Fibroblast of lung (primary cell): ENCODE measurements at regions not wholly inside any gene's neighbourhood (a gene's known extent, or its start where the extent isn't known, plus 50 kb on each side); places are given as distances from the start of the nearest gene placed in this dataset.

Experiments used
- DNase-seq, 2 donors: peaks; one replicate each; pipeline versions ENCODE4 v3.0.0 to v3.0.0-alpha.2; 2010; ENCODE audit warnings: low read depth in 2 of 2
- H2AFZ ChIP-seq: 2 replicates; pipeline ENCODE4 v1.5.1; 2012; ENCODE audit warnings: low read length, control low read depth, inconsistent platforms
- H3K27ac ChIP-seq: 2 replicates; pipeline ENCODE4 v1.5.1; 2011; ENCODE audit warnings: low read length, control low read depth; ENCODE audit not compliant: insufficient read depth
- H3K27me3 ChIP-seq: 2 replicates; pipeline ENCODE4 v1.5.1; 2011; ENCODE audit warnings: mild to moderate bottlenecking, low read length; ENCODE audit not compliant: control insufficient read depth, insufficient read depth
- H3K36me3 ChIP-seq: 2 replicates; pipeline ENCODE4 v1.5.1; 2011; ENCODE audit warnings: low read length; ENCODE audit not compliant: control insufficient read depth, insufficient read depth
- H3K4me1 ChIP-seq: 2 replicates; pipeline ENCODE4 v1.5.1; 2011; ENCODE audit warnings: low read length; ENCODE audit not compliant: control insufficient read depth, insufficient read depth; ENCODE audit errors: extremely low read depth
- H3K4me2 ChIP-seq: 2 replicates; pipeline ENCODE4 v1.5.1; 2011; ENCODE audit warnings: low read length, control low read depth; ENCODE audit not compliant: insufficient read depth; ENCODE audit errors: extremely low read depth
- H3K4me3 ChIP-seq, 4 experiments: fragments of 200-600 bp in 1 of 4; sonication (generic) in 1 of 4; replicated peaks in 1 of 4; 2 replicates each; pipeline ENCODE4 v1.5.1; 2011 to 2016; ENCODE audit warnings: low read length in 4 of 4, low read depth in 3 of 4, mild to moderate bottlenecking in 3 of 4, control low read depth in 2 of 4, inconsistent platforms in 1 of 4, mixed read lengths in 1 of 4; ENCODE audit not compliant: insufficient read depth in 1 of 4; ENCODE audit errors: control extremely low read depth in 1 of 4
- H3K79me2 ChIP-seq: 2 replicates; pipeline ENCODE4 v1.5.1; 2012; ENCODE audit warnings: mild to moderate bottlenecking, low read length, inconsistent platforms; ENCODE audit not compliant: control insufficient read depth, insufficient read depth
- H3K9ac ChIP-seq: 2 replicates; pipeline ENCODE4 v1.5.1; 2011; ENCODE audit warnings: mild to moderate bottlenecking, low read length, control low read depth; ENCODE audit not compliant: insufficient read depth
- H3K9me3 ChIP-seq: 2 replicates; pipeline ENCODE4 v1.5.1; 2012; ENCODE audit warnings: low read depth, low read length; ENCODE audit not compliant: control insufficient read depth, insufficient read depth
- H4K20me1 ChIP-seq: 2 replicates; pipeline ENCODE4 v1.5.1; 2011; ENCODE audit warnings: low read length; ENCODE audit not compliant: control insufficient read depth, insufficient read depth; ENCODE audit errors: extremely low read depth
- CTCF ChIP-seq, 2 donors: IDR thresholded peaks in 1 of 2; conservative IDR thresholded peaks in 1 of 2; 1 replicate in 1 of 2; 2 replicates in 1 of 2; pipeline ENCODE4 v1.5.1; 2011 to 2012; ENCODE audit warnings: low read length in 2 of 2, control low read depth in 1 of 2, inconsistent platforms in 1 of 2, low read depth in 1 of 2, mild to moderate bottlenecking in 1 of 2
- EZH2 ChIP-seq: IDR thresholded peaks from 2 replicates; pipeline ENCODE4 v1.5.1; 2012; ENCODE audit warnings: low read length, control low read depth, mild to moderate bottlenecking; ENCODE audit errors: missing control alignments

DNA sequence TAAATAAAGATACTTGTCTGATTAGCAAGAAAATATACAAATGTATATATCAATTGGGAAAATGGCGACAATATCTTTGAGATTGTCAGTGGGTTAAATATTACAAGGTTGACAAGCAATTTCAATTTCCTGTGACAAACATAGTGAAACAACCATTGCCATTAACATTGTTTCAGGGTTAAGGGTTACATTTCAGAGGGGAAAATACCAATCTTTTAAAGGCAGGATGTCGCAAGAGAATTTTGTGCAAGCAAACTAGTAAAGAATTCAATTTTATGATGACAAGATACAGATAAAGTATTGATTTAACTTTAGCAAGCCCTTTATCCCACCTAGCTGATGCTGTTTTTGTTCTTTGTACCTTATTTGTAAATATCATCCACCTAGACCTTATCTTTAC lies 305.8 kb upstream of the GRIA3 start:
- H2AFZ ChIP-seq = no peak overlapping the region
- no peak overlapping the region for H3K4me2 ChIP-seq
- no peaks in the 10 kb centered on the region for H3K4me1 ChIP-seq
- no peaks in the 10 kb centered on the region for H3K27me3 ChIP-seq
- TF ChIP-seq EZH2 (no peak), CTCF (conservative IDR thresholded peaks at IDR 0.05 in 1 of 2, IDR thresholded peaks at IDR 0.05 in 1 of 2; ENCODE audit: low read depth in 1 of 2, low read length in 2 of 2) (no peak)
- H4K20me1 ChIP-seq = no peaks in the 10 kb centered on the region
- H3K79me2 ChIP-seq = no peaks in the 10 kb centered on the region
- no peaks in the 10 kb centered on the region for H3K36me3 ChIP-seq
- H3K27ac ChIP-seq = no peak overlapping the region
- no peak overlapping the region for H3K4me3 ChIP-seq
- H3K9ac ChIP-seq = no peak overlapping the region
- no peak for DNase-seq
- no peaks in the 10 kb centered on the region for H3K9me3 ChIP-seq

GRCh38 chrX:122880952-122881351 lies 303.1 kb upstream of the GRIA3 start:
- Histone ChIP-seq H3K9ac (no peak overlapping the region), H3K4me2 (no peak overlapping the region), H2AFZ (no peak overlapping the region), H3K79me2 (no peaks in the 10 kb centered on the region), H3K9me3 (no peaks in the 10 kb centered on the region), H4K20me1 (no peaks in the 10 kb centered on the region), H3K27me3 (no peaks in the 10 kb centered on the region), H3K36me3 (no peaks in the 10 kb centered on the region), H3K27ac (no peak overlapping the region), H3K4me3 (no peak overlapping the region), H3K4me1 (no peaks in the 10 kb centered on the region)
- no peak for DNase-seq
- TF ChIP-seq CTCF (conservative IDR thresholded peaks at IDR 0.05 in 1 of 2, IDR thresholded peaks at IDR 0.05 in 1 of 2; ENCODE audit: low read depth in 1 of 2, low read length in 2 of 2) (no peak), EZH2 (no peak)

DNA sequence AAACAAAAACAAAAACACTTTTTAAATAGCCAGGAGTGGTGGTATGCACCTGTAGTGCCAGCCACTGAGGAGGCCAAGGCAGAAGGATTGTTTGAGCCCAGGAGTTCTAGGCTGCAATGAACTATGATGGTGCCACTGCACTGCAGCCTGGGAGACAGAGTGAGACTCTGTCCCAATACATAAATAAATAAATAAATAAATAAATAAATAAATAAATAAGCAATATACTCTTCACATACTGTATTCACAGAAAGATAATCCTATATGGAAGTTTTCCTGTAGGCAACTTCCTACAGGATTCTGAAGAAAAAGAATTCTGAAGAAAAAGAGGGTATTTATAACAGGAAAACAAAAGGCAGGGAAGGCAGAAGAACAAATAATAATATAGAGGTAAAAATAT lies 293.3 kb upstream of the GRIA3 start:
- no peak for TF ChIP-seq EZH2
- no peak for TF ChIP-seq CTCF (conservative IDR thresholded peaks at IDR 0.05 in 1 of 2, IDR thresholded peaks at IDR 0.05 in 1 of 2; ENCODE audit: low read depth in 1 of 2, low read length in 2 of 2)
- H3K9ac ChIP-seq = no peak overlapping the region
- H3K36me3 ChIP-seq = no peaks in the 10 kb centered on the region
- no peaks in the 10 kb centered on the region for H3K4me1 ChIP-seq
- H3K27ac ChIP-seq = no peak overlapping the region
- H3K4me2 ChIP-seq = no peak overlapping the region
- H3K79me2 ChIP-seq = no peaks in the 10 kb centered on the region
- H3K4me3 ChIP-seq = no peak overlapping the region
- no peak for DNase-seq
- no peaks in the 10 kb centered on the region for H3K27me3 ChIP-seq
- no peak overlapping the region for H2AFZ ChIP-seq
- H4K20me1 ChIP-seq = no peaks in the 10 kb centered on the region
- H3K9me3 ChIP-seq = no peaks in the 10 kb centered on the region
